Stimulated activated naive CD8-positive, alpha-beta T cell treated with anti-CD3 and anti-CD28 coated beads, Interleukin-15, Interleukin-2, amounts not matched to agents 100 ng/mL and 50 ng/mL, for 24 hours (primary cell): ENCODE measurements at regions not wholly inside any gene's neighbourhood (a gene's known extent, or its start where the extent isn't known, plus 50 kb on each side); places are given as distances from the start of the nearest gene placed in this dataset.

Experiments
- H3K27ac Mint-ChIP-seq: one replicate; pipeline ENCODE4 v1.8.0; 2021; ENCODE audit warnings: mild to moderate bottlenecking, mixed read lengths
- H3K27me3 Mint-ChIP-seq: one replicate; pipeline ENCODE4 v1.8.0; 2021; ENCODE audit warnings: mixed read lengths
- H3K36me3 Mint-ChIP-seq: one replicate; pipeline ENCODE4 v1.8.0; 2021; ENCODE audit warnings: low read depth, mixed read lengths
- H3K4me1 Mint-ChIP-seq: one replicate; pipeline ENCODE4 v1.8.0; 2021; ENCODE audit warnings: low read depth, mixed read lengths
- H3K4me3 Mint-ChIP-seq: one replicate; pipeline ENCODE4 v1.8.0; 2021; ENCODE audit warnings: mild to moderate bottlenecking, mixed read lengths
- H3K9me3 Mint-ChIP-seq: one replicate; pipeline ENCODE4 v1.8.0; 2021; ENCODE audit warnings: mixed read lengths

GRCh38 chr2:193583638-193584400, 1389.1 kb upstream of the TMEFF2 start:
- Mint-ChIP-seq H3K36me3 (no peaks in the 10 kb centered on the region), H3K27ac (no peak overlapping the region), H3K4me3 (no peak overlapping the region), H3K9me3 (no peaks in the 10 kb centered on the region), H3K4me1 (no peaks in the 10 kb centered on the region), H3K27me3 (no peaks in the 10 kb centered on the region)

GRCh38 chr2:193581807-193582206, 1387.1 kb upstream of the TMEFF2 start:
- no peak overlapping the region for H3K4me3 Mint-ChIP-seq
- H3K27me3 Mint-ChIP-seq, result no peaks in the 10 kb centered on the region
- H3K36me3 Mint-ChIP-seq, result no peaks in the 10 kb centered on the region
- H3K4me1 Mint-ChIP-seq, result no peaks in the 10 kb centered on the region
- no peaks in the 10 kb centered on the region for H3K9me3 Mint-ChIP-seq
- H3K27ac Mint-ChIP-seq, result no peak overlapping the region

GRCh38 chr2:193580176-193580950, 1385.6 kb upstream of the TMEFF2 start:
- H3K4me1 Mint-ChIP-seq, result no peaks in the 10 kb centered on the region
- no peak overlapping the region for H3K4me3 Mint-ChIP-seq
- H3K27ac Mint-ChIP-seq, result no peak overlapping the region
- no peaks in the 10 kb centered on the region for H3K36me3 Mint-ChIP-seq
- H3K27me3 Mint-ChIP-seq, result no peaks in the 10 kb centered on the region
- H3K9me3 Mint-ChIP-seq, result no peaks in the 10 kb centered on the region

- Mint-ChIP-seq H3K9me3 (peaks cover under 1% of the 10 kb centered on the region), H3K4me3 (no peak overlapping the region), H3K27ac (no peak overlapping the region), H3K27me3 (no peaks in the 10 kb centered on the region), H3K36me3 (no peaks in the 10 kb centered on the region), H3K4me1 (no peaks in the 10 kb centered on the region)
These were observed 1372.2 kb upstream of the TMEFF2 start for GRCh38 chr2:193566886-193567285.

- Mint-ChIP-seq H3K4me1 (no peaks in the 10 kb centered on the region), H3K27me3 (no peaks in the 10 kb centered on the region), H3K9me3 (no peaks in the 10 kb centered on the region), H3K27ac (no peak overlapping the region), H3K36me3 (no peaks in the 10 kb centered on the region), H3K4me3 (no peak overlapping the region)
These were observed 1371.5 kb upstream of the TMEFF2 start for GRCh38 chr2:193566276-193566675.

- Mint-ChIP-seq H3K36me3 (no peaks in the 10 kb centered on the region), H3K27me3 (no peaks in the 10 kb centered on the region), H3K4me3 (no peak overlapping the region), H3K27ac (no peak overlapping the region), H3K4me1 (no peaks in the 10 kb centered on the region), H3K9me3 (no peaks in the 10 kb centered on the region)
These were observed 1367.3 kb upstream of the TMEFF2 start for GRCh38 chr2:193562031-193562430.

- no peak overlapping the region for H3K27ac Mint-ChIP-seq
- no peaks in the 10 kb centered on the region for H3K36me3 Mint-ChIP-seq
- no peaks in the 10 kb centered on the region for H3K9me3 Mint-ChIP-seq
- H3K4me1 Mint-ChIP-seq, result no peaks in the 10 kb centered on the region
- H3K4me3 Mint-ChIP-seq, result no peak overlapping the region
- no peaks in the 10 kb centered on the region for H3K27me3 Mint-ChIP-seq
These were observed 1366.3 kb upstream of the TMEFF2 start for GRCh38 chr2:193561054-193561453.

- Mint-ChIP-seq H3K27ac (no peak overlapping the region), H3K36me3 (no peaks in the 10 kb centered on the region), H3K27me3 (no peaks in the 10 kb centered on the region), H3K9me3 (no peaks in the 10 kb centered on the region), H3K4me1 (no peaks in the 10 kb centered on the region), H3K4me3 (no peak overlapping the region)
These were observed 1362.2 kb upstream of the TMEFF2 start for GRCh38 chr2:193556766-193557470.

GRCh38 chr2:193549661-193550060, 1354.9 kb upstream of the TMEFF2 start:
- no peak overlapping the region for H3K4me3 Mint-ChIP-seq
- H3K27me3 Mint-ChIP-seq, result no peaks in the 10 kb centered on the region
- H3K36me3 Mint-ChIP-seq, result no peaks in the 10 kb centered on the region
- no peaks in the 10 kb centered on the region for H3K4me1 Mint-ChIP-seq
- H3K27ac Mint-ChIP-seq, result no peak overlapping the region
- H3K9me3 Mint-ChIP-seq, result peaks cover 11% of the 10 kb centered on the region

- Mint-ChIP-seq H3K36me3 (no peaks in the 10 kb centered on the region), H3K27me3 (no peaks in the 10 kb centered on the region), H3K4me3 (no peak overlapping the region), H3K27ac (no peak overlapping the region), H3K9me3 (peaks cover 7% of the 10 kb centered on the region), H3K4me1 (no peaks in the 10 kb centered on the region)
These were observed 1348.0 kb upstream of the TMEFF2 start for GRCh38 chr2:193542762-193543161.

GRCh38 chr2:193539188-193539587, 1344.5 kb upstream of the TMEFF2 start:
- no peaks in the 10 kb centered on the region for H3K4me1 Mint-ChIP-seq
- H3K27ac Mint-ChIP-seq, result no peak overlapping the region
- no peak overlapping the region for H3K4me3 Mint-ChIP-seq
- no peaks in the 10 kb centered on the region for H3K36me3 Mint-ChIP-seq
- H3K9me3 Mint-ChIP-seq, result no peaks in the 10 kb centered on the region
- no peaks in the 10 kb centered on the region for H3K27me3 Mint-ChIP-seq

GRCh38 chr2:193538061-193538460, 1343.3 kb upstream of the TMEFF2 start:
- Mint-ChIP-seq H3K27ac (no peak overlapping the region), H3K4me3 (no peak overlapping the region), H3K4me1 (no peaks in the 10 kb centered on the region), H3K27me3 (no peaks in the 10 kb centered on the region), H3K36me3 (no peaks in the 10 kb centered on the region), H3K9me3 (no peaks in the 10 kb centered on the region)

GRCh38 chr2:193537531-193537930, 1342.8 kb upstream of the TMEFF2 start:
- Mint-ChIP-seq H3K27me3 (no peaks in the 10 kb centered on the region), H3K9me3 (no peaks in the 10 kb centered on the region), H3K4me1 (no peaks in the 10 kb centered on the region), H3K4me3 (no peak overlapping the region), H3K36me3 (no peaks in the 10 kb centered on the region), H3K27ac (no peak overlapping the region)

GRCh38 chr2:193528458-193528857, 1333.7 kb upstream of the TMEFF2 start:
- Mint-ChIP-seq H3K27ac (no peak overlapping the region), H3K4me3 (no peak overlapping the region), H3K9me3 (no peaks in the 10 kb centered on the region), H3K27me3 (no peaks in the 10 kb centered on the region), H3K4me1 (peaks cover 3% of the 10 kb centered on the region), H3K36me3 (no peaks in the 10 kb centered on the region)

GRCh38 chr2:193527146-193527545, 1332.4 kb upstream of the TMEFF2 start:
- Mint-ChIP-seq H3K27me3 (no peaks in the 10 kb centered on the region), H3K4me1 (peaks cover 3% of the 10 kb centered on the region), H3K36me3 (no peaks in the 10 kb centered on the region), H3K27ac (no peak overlapping the region), H3K9me3 (no peaks in the 10 kb centered on the region), H3K4me3 (no peak overlapping the region)
